IPS-15b (cell line): ENCODE measurements at regions not wholly inside any gene's neighbourhood (a gene's known extent, or its start where the extent isn't known, plus 50 kb on each side); places are given as distances from the start of the nearest gene placed in this dataset.

Source experiments
- H3K27me3 ChIP-seq: one replicate; pipeline ENCODE4 v1.6.1; 2013; ENCODE audit warnings: low read length; ENCODE audit not compliant: control insufficient read depth, insufficient read depth
- H3K36me3 ChIP-seq: one replicate; pipeline ENCODE4 v1.6.1; 2013; ENCODE audit warnings: low read length; ENCODE audit not compliant: control insufficient read depth, insufficient read depth
- H3K4me1 ChIP-seq: one replicate; pipeline ENCODE4 v1.6.1; 2013; ENCODE audit warnings: mild to moderate bottlenecking, low read length; ENCODE audit not compliant: control insufficient read depth, insufficient read depth
- H3K4me3 ChIP-seq: one replicate; pipeline ENCODE4 v1.5.1; 2013; ENCODE audit warnings: low read depth, low read length
- H3K9ac ChIP-seq: one replicate; pipeline ENCODE4 v1.6.1; 2013; ENCODE audit warnings: low read depth, mild to moderate bottlenecking, low read length
- H3K9me3 ChIP-seq: one replicate; pipeline ENCODE4 v1.6.1; 2013; ENCODE audit warnings: mild to moderate bottlenecking, low read length; ENCODE audit not compliant: control insufficient read depth, insufficient read depth

DNA sequence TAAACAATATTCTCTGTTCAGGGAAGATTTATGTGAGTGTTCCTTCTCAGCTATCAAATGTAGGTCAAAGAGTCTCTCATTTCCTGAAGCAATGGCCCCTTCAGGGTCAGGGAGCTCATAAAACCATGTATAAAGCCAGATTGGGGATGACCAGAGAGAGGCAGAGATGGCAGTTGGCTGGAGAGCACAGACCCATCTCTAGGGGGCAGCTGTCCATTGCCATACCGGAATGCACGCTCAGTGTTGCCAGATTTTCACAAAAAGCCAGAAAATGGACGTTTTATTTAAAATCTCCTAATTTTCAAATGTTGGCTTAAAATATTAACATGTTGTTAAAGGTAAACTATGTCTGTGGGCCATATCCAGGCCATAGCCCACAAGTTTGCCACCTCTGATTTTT, 1920.7 kb upstream of the CELF4 start:
- Histone ChIP-seq H3K27me3 (no peaks in the 10 kb centered on the region), H3K9ac (no peak overlapping the region), H3K4me1 (peaks cover 2% of the 10 kb centered on the region), H3K9me3 (no peaks in the 10 kb centered on the region), H3K4me3 (no peak overlapping the region), H3K36me3 (no peaks in the 10 kb centered on the region)

DNA sequence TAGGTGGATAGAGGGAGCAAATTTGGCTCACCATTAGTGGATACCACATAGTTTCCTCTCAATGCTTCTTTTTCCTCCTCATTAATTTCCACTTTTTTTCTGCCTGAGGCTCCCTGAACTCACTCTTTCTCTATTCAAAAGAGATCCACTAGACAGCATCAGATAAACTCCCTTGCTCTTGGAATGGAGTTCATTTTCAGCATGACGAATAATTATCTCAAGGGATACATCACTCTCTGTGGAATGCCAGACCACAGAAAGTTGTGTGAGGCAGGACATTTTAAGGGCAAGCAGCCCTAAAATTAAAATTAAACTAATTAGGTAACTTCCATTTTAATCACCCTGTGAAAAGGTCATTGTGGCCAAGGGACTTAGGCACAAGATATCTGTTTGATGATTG, 1920.1 kb upstream of the CELF4 start:
- Histone ChIP-seq H3K27me3 (no peaks in the 10 kb centered on the region), H3K9me3 (no peaks in the 10 kb centered on the region), H3K4me1 (peaks cover 2% of the 10 kb centered on the region), H3K36me3 (no peaks in the 10 kb centered on the region), H3K9ac (no peak overlapping the region), H3K4me3 (no peak overlapping the region)

DNA sequence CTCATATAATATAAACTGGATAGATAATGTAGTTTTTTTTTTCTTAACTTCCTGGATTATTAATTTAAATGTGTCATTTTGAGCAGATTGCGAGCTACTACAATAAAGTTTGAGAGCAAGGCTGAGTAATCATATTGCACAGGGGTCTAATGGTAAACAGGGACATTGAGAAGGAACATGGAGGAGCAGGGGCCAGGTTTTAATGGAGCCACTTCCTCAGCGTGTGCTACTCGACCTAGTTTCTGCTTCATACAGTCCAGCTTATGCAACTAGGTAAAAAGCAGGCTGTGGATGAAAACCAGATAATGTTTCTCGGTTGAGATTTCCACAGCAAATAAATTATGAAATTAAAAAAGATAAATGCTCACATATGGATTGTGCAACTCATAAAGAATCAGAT, 1915.7 kb upstream of the CELF4 start:
- Histone ChIP-seq H3K9ac (no peak overlapping the region), H3K27me3 (no peaks in the 10 kb centered on the region), H3K4me1 (no peaks in the 10 kb centered on the region), H3K36me3 (no peaks in the 10 kb centered on the region), H3K9me3 (no peaks in the 10 kb centered on the region), H3K4me3 (no peak overlapping the region)

GRCh38 chr18:39480494-39481195, 1915.0 kb upstream of the CELF4 start:
- no peak overlapping the region for H3K9ac ChIP-seq
- no peaks in the 10 kb centered on the region for H3K36me3 ChIP-seq
- no peak overlapping the region for H3K4me3 ChIP-seq
- H3K27me3 ChIP-seq, result no peaks in the 10 kb centered on the region
- no peaks in the 10 kb centered on the region for H3K4me1 ChIP-seq
- no peaks in the 10 kb centered on the region for H3K9me3 ChIP-seq

GRCh38 chr18:39464006-39464405, 1898.4 kb upstream of the CELF4 start:
- no peak overlapping the region for H3K4me3 ChIP-seq
- H3K36me3 ChIP-seq, result no peaks in the 10 kb centered on the region
- H3K9ac ChIP-seq, result no peak overlapping the region
- H3K4me1 ChIP-seq, result no peaks in the 10 kb centered on the region
- no peaks in the 10 kb centered on the region for H3K27me3 ChIP-seq
- no peaks in the 10 kb centered on the region for H3K9me3 ChIP-seq

- Histone ChIP-seq H3K9ac (no peak overlapping the region), H3K4me3 (no peak overlapping the region), H3K9me3 (no peaks in the 10 kb centered on the region)
Observed at GRCh38 chr18:39462436-39462835, 1896.8 kb upstream of the CELF4 start.

GRCh38 chr18:39460136-39460535, 1894.5 kb upstream of the CELF4 start:
- no peak overlapping the region for H3K9ac ChIP-seq
- H3K9me3 ChIP-seq, result no peaks in the 10 kb centered on the region
- no peak overlapping the region for H3K4me3 ChIP-seq
- no peaks in the 10 kb centered on the region for H3K27me3 ChIP-seq
- no peaks in the 10 kb centered on the region for H3K36me3 ChIP-seq
- H3K4me1 ChIP-seq, result no peaks in the 10 kb centered on the region

More at GRCh38 chr18:39462436-39462835, 1896.8 kb upstream of the CELF4 start:
- Histone ChIP-seq H3K36me3 (no peaks in the 10 kb centered on the region), H3K4me1 (no peaks in the 10 kb centered on the region), H3K27me3 (no peaks in the 10 kb centered on the region)

DNA sequence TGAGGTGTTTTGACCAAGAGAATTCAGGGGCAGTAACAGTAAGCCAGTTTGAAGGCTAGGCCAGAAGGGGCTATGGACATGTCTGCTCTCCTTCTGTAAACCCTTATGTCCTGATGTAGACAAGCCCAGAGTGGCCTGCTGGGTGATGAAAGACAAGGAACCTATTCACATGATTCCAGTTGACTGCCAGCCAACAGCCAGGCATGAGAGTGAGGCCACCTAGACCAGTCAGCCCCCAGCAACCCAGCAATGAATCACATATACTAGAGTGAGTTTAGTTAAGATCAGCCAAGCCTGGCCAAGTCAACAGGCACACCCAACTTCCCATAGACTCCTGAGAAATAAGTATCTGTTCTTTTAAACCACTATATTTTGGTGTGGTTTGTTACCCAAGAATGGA, 1889.7 kb upstream of the CELF4 start:
- H3K4me3 ChIP-seq, result no peak overlapping the region
- no peaks in the 10 kb centered on the region for H3K36me3 ChIP-seq
- H3K4me1 ChIP-seq, result no peaks in the 10 kb centered on the region
- no peaks in the 10 kb centered on the region for H3K9me3 ChIP-seq
- no peaks in the 10 kb centered on the region for H3K27me3 ChIP-seq
- no peak overlapping the region for H3K9ac ChIP-seq

DNA sequence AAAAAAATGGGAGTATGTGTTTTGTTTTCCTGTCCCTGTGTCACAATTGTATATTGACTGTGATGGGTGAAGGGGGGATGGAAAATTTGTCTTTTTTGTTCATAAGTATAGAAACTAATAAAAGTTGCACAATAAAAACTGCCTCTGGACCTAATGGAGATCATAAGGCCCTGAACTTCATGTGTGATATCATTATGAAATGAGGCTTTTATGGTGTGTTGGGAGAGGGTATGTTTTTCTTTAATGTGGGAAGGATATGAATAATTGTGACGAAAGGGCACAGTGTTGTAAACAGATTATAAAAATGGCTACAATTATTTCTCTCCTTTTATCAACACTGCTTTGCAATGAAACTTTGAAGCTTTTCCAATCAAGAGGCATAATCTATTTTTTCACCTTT, 1889.3 kb upstream of the CELF4 start:
- no peaks in the 10 kb centered on the region for H3K36me3 ChIP-seq
- H3K9ac ChIP-seq, result no peak overlapping the region
- no peaks in the 10 kb centered on the region for H3K27me3 ChIP-seq
- H3K4me1 ChIP-seq, result no peaks in the 10 kb centered on the region
- H3K4me3 ChIP-seq, result no peak overlapping the region
- no peaks in the 10 kb centered on the region for H3K9me3 ChIP-seq

GRCh38 chr18:39453882-39454281, 1888.3 kb upstream of the CELF4 start:
- Histone ChIP-seq H3K36me3 (no peaks in the 10 kb centered on the region), H3K4me1 (no peaks in the 10 kb centered on the region), H3K9me3 (no peaks in the 10 kb centered on the region), H3K9ac (no peak overlapping the region), H3K27me3 (no peaks in the 10 kb centered on the region), H3K4me3 (no peak overlapping the region)

DNA sequence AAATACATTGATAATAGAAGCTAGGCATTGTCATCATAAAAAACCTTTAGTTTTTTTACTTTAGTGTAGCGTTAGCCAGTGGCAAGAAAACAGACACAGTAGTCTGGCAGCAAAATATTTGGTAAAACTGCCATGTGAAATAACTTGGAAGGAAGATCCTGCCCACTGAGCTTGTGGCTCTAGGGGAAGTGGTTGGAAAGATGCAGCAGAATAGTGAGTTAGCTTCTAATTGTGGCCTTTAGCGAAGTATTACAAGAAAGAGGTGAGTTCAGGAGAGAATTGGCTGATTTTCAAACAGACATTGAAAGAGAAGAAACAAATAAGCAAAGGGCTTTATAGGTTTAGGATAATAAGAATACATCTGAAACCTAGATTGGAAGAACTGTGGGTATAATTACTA, 1887.8 kb upstream of the CELF4 start:
- no peak overlapping the region for H3K4me3 ChIP-seq
- no peaks in the 10 kb centered on the region for H3K27me3 ChIP-seq
- H3K9me3 ChIP-seq, result no peaks in the 10 kb centered on the region
- no peaks in the 10 kb centered on the region for H3K4me1 ChIP-seq
- no peaks in the 10 kb centered on the region for H3K36me3 ChIP-seq
- no peak overlapping the region for H3K9ac ChIP-seq

DNA sequence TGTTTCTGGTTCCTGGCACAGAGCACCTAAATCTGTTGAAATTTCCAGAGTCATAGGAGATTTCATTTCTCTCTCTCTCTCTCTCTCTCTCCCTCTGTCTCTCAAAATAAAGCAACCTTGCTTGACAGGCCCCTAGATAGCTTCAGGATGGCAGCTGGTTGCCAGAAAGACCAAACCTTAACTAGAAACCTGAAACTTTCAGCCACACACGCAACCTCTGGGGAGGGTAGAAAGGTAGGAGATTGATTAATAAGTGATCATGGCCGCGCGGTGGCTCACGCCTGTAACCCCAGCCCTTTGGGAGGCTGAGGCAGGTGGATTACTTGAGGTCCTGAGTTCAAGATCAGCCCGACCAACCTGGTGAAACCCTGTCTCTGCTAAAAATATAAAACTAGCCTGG, 1885.4 kb upstream of the CELF4 start:
- Histone ChIP-seq H3K9ac (no peak overlapping the region), H3K36me3 (no peaks in the 10 kb centered on the region), H3K27me3 (no peaks in the 10 kb centered on the region), H3K4me1 (no peaks in the 10 kb centered on the region), H3K4me3 (no peak overlapping the region), H3K9me3 (no peaks in the 10 kb centered on the region)
